Neuronal stem cell (in vitro differentiated cells): ENCODE measurements at regions not wholly inside any gene's neighbourhood (a gene's known extent, or its start where the extent isn't known, plus 50 kb on each side); places are given as distances from the start of the nearest gene placed in this dataset.

Experiments used
- DNase-seq: peaks from one replicate; pipeline ENCODE4 v3.0.0-alpha.2; 2013; ENCODE audit warnings: low spot score
- H2AFZ ChIP-seq: one replicate; pipeline ENCODE4 v1.6.1; 2013; ENCODE audit warnings: mild to moderate bottlenecking, low read length, inconsistent platforms
- H2AK5ac ChIP-seq: 2 replicates; pipeline ENCODE4 v1.6.1; 2013; ENCODE audit warnings: low read depth, mild to moderate bottlenecking, inconsistent platforms, low read length, moderate library complexity, mixed read lengths
- H2BK120ac ChIP-seq: 2 replicates; pipeline ENCODE4 v1.6.1; 2013; ENCODE audit warnings: low read depth, mild to moderate bottlenecking, inconsistent platforms, low read length, moderate library complexity, mixed read lengths
- H2BK12ac ChIP-seq: one replicate; pipeline ENCODE4 v1.6.1; 2013; ENCODE audit warnings: low read length, inconsistent platforms
- H2BK15ac ChIP-seq: 2 replicates; pipeline ENCODE4 v1.6.1; 2013; ENCODE audit warnings: mild to moderate bottlenecking, low read length, inconsistent platforms, mixed read lengths
- H2BK5ac ChIP-seq: one replicate; pipeline ENCODE4 v1.6.1; 2013; ENCODE audit warnings: inconsistent platforms, mild to moderate bottlenecking, low read length, moderate library complexity
- H3K14ac ChIP-seq: one replicate; pipeline ENCODE4 v1.6.1; 2013; ENCODE audit warnings: low read length, inconsistent platforms
- H3K18ac ChIP-seq: 2 replicates; pipeline ENCODE4 v1.6.1; 2013; ENCODE audit warnings: low read length, inconsistent platforms
- H3K23ac ChIP-seq: 2 replicates; pipeline ENCODE4 v1.6.1; 2013; ENCODE audit warnings: low read depth, mild to moderate bottlenecking, mixed read lengths, low read length, inconsistent platforms; ENCODE audit not compliant: poor library complexity
- H3K27ac ChIP-seq: replicated peaks from 3 replicates; pipeline ENCODE4 v1.5.1; 2013; ENCODE audit warnings: low read length, inconsistent platforms
- H3K27me3 ChIP-seq, 3 experiments: 2 replicates each; pipeline ENCODE4 v1.6.1; 2013; ENCODE audit warnings: low read length in 3 of 3, mild to moderate bottlenecking in 2 of 3, inconsistent platforms in 1 of 3, low read depth in 1 of 3, mixed read lengths in 1 of 3, moderate library complexity in 1 of 3; ENCODE audit not compliant: control insufficient read depth in 3 of 3, insufficient read depth in 3 of 3
- H3K36me3 ChIP-seq, 2 donors: replicated peaks in 1 of 2; 2 replicates each; pipeline ENCODE4 v1.6.1; 2013; ENCODE audit warnings: low read length in 2 of 2; ENCODE audit not compliant: control insufficient read depth in 2 of 2, insufficient read depth in 2 of 2
- H3K4ac ChIP-seq: 2 replicates; pipeline ENCODE4 v1.6.1; 2013; ENCODE audit warnings: inconsistent platforms, mild to moderate bottlenecking, low read length, moderate library complexity
- H3K4me1 ChIP-seq, 2 donors: 1 replicate in 1 of 2; 2 replicates in 1 of 2; pipeline ENCODE4 v1.6.1; 2013; ENCODE audit warnings: low read length in 2 of 2, low read depth in 1 of 2; ENCODE audit not compliant: control insufficient read depth in 2 of 2, insufficient read depth in 1 of 2
- H3K4me2 ChIP-seq: one replicate; pipeline ENCODE4 v1.6.1; 2013; ENCODE audit warnings: mild to moderate bottlenecking, low read length, inconsistent platforms; ENCODE audit not compliant: insufficient read depth, poor library complexity, severe bottlenecking
- H3K4me3 ChIP-seq, 2 donors: 2 replicates each; pipeline ENCODE4 v1.5.1; 2013; ENCODE audit warnings: low read length in 2 of 2, mild to moderate bottlenecking in 2 of 2, inconsistent platforms in 1 of 2, moderate library complexity in 1 of 2
- H3K79me1 ChIP-seq: one replicate; pipeline ENCODE4 v1.6.1; 2013; ENCODE audit warnings: low read depth, mild to moderate bottlenecking, inconsistent platforms, low read length, moderate library complexity
- H3K9ac ChIP-seq: one replicate; pipeline ENCODE4 v1.6.1; 2013; ENCODE audit warnings: mild to moderate bottlenecking, low read depth, low read length, inconsistent platforms; ENCODE audit not compliant: poor library complexity
- H3K9me3 ChIP-seq, 2 donors: replicated peaks in 1 of 2; 2 replicates each; pipeline versions ENCODE3 to v1.6.1; 2013; ENCODE audit warnings: low read length in 2 of 2, mild to moderate bottlenecking in 2 of 2, inconsistent platforms in 1 of 2, low read depth in 1 of 2, mixed read lengths in 1 of 2, moderate library complexity in 1 of 2; ENCODE audit not compliant: control insufficient read depth in 2 of 2, insufficient read depth in 1 of 2
- H4K8ac ChIP-seq: one replicate; pipeline ENCODE4 v1.6.1; 2013; ENCODE audit warnings: low read depth, mild to moderate bottlenecking, inconsistent platforms, low read length, moderate library complexity
- H4K91ac ChIP-seq: one replicate; pipeline ENCODE4 v1.6.1; 2013; ENCODE audit warnings: low read length, low read depth, mild to moderate bottlenecking, inconsistent platforms; ENCODE audit not compliant: poor library complexity
- WGBS, 2 donors: extraction: QIAGEN DNeasy Blood & Tissue Kit; methylation state at CpG; one replicate each; pipeline ENCODE4 v1.1.7; 2013; ENCODE audit warnings: missing lambda C conversion rate in 2 of 2, mixed read lengths in 1 of 2; ENCODE audit not compliant: insufficient read length in 2 of 2, insufficient replicate concordance in 1 of 2; ENCODE audit errors: extremely low coverage in 2 of 2; 5-methylcytosine and 5-hydroxymethylcytosine counted together

DNA sequence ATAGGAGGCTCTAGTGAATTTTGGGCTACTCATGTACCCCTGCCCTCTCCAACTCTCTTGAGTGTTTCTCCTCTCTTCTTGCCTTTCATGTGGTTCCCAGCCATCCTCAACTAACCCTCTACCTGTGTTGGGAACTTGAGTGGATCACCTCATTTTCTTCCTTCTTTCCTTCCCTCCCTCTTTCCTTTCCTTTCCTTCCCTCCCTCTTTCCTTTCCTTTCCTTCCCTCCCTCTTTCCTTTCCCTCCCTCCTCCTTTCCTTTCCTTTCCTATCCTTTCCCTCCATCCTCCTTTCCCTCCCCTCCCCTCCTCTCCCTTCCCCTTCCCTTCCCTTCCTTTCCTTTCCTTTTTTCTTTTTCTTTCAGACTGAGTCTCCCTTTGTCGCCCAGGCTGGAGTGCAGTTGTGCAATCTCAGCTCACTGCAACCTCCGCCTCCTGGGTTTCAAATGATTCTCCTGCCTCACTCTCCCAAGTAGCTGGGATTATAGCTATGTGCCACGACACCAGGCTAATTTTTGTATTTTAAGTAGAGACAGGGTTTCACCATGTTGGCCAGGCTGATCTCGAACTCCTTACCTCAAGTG is 63.8 kb downstream of the BTBD3 start:
- Histone ChIP-seq H3K79me1 (no peaks in the 10 kb centered on the region), H3K4me2 (no peak overlapping the region), H3K4ac (no peak overlapping the region), H3K4me1 (peaks cover 0 to 5% of the 10 kb centered on the region in 2 donors), H3K14ac (no peak overlapping the region), H3K18ac (no peak overlapping the region), H2BK15ac (no peak overlapping the region), H3K4me3 (no peak overlapping the region), H3K36me3 (no peaks in the 10 kb centered on the region), H2BK5ac (no peak overlapping the region), H2BK120ac (no peak overlapping the region), H4K91ac (no peak overlapping the region), H3K9me3 (no peaks in the 10 kb centered on the region), H4K8ac (no peak overlapping the region), H2AK5ac (no peak overlapping the region), H3K27me3 (no peaks in the 10 kb centered on the region), H2AFZ (no peak overlapping the region), H2BK12ac (no peak overlapping the region), H3K23ac (no peak overlapping the region), H3K27ac (no peak overlapping the region), H3K9ac (no peak overlapping the region)
- DNase-seq = no peak
- no CpG with 5 or more reads among the region's 4 CpGs for WGBS, 2 donors

DNA sequence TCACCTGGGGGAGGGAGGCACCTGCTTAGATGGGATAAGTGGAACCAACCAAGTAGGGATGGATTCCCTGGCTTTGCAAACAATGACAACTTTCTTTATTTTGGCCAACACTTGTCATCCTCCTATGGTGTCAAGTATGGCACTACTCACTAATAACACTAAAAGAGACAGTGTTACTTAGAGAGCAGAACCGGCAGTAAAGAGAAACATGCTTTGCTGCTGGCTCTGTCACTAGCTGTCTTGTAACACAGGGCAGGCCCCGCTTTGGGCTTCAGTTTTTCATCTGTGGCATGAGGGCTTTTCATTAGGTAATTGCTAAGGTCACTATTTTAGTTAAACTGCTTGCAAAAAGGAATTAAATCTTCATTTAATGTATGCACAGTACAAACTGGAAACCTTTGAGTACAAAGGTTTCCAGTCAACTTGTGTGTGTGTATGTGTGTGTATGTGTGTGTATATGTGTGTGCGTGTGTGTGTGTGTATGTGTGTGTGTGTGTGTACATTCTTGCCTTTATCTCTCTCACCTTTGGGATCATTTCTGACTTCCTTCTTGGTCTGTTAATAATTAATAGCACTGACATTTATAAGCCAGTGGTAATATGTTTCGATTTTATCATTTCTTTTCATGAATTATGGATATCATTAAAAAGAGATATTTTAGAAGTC is 64.7 kb downstream of the BTBD3 start:
- Histone ChIP-seq H2AK5ac (no peak overlapping the region), H3K14ac (no peak overlapping the region), H3K36me3 (no peaks in the 10 kb centered on the region), H4K91ac (no peak overlapping the region), H3K27me3 (no peaks in the 10 kb centered on the region), H3K18ac (no peak overlapping the region), H3K79me1 (no peaks in the 10 kb centered on the region), H3K9me3 (no peaks in the 10 kb centered on the region), H4K8ac (no peak overlapping the region), H2BK120ac (no peak overlapping the region), H3K4me2 (no peak overlapping the region), H2AFZ (no peak overlapping the region), H3K4ac (no peak overlapping the region), H2BK12ac (no peak overlapping the region), H3K4me3 (no peak overlapping the region), H3K9ac (no peak overlapping the region), H3K27ac (no peak overlapping the region), H2BK5ac (no peak overlapping the region), H2BK15ac (no peak overlapping the region), H3K4me1 (peaks cover 0 to 5% of the 10 kb centered on the region in 2 donors), H3K23ac (no peak overlapping the region)
- no CpG with 5 or more reads among the region's 4 CpGs for WGBS, 2 donors
- no peak for DNase-seq

- H2BK120ac ChIP-seq = no peak overlapping the region
- H3K9ac ChIP-seq = no peak overlapping the region
- no peak overlapping the region for H2BK12ac ChIP-seq
- no peak overlapping the region for H3K4me3 ChIP-seq
- H2AK5ac ChIP-seq = no peak overlapping the region
- H3K4me1 ChIP-seq = peaks cover 0 to 5% of the 10 kb centered on the region in 2 donors
- H3K27me3 ChIP-seq = no peaks in the 10 kb centered on the region
- no peak overlapping the region for H3K4ac ChIP-seq
- H4K8ac ChIP-seq = no peak overlapping the region
- H3K9me3 ChIP-seq = no peaks in the 10 kb centered on the region
- no peak overlapping the region for H2BK5ac ChIP-seq
- DNase-seq = no peak
- WGBS, 2 donors = no CpG with 5 or more reads among the region's 8 CpGs
- no peaks in the 10 kb centered on the region for H3K79me1 ChIP-seq
- H3K14ac ChIP-seq = no peak overlapping the region
- H2AFZ ChIP-seq = no peak overlapping the region
- H3K23ac ChIP-seq = no peak overlapping the region
- no peak overlapping the region for H3K27ac ChIP-seq
- no peak overlapping the region for H3K4me2 ChIP-seq
- no peak overlapping the region for H2BK15ac ChIP-seq
- no peak overlapping the region for H4K91ac ChIP-seq
- no peaks in the 10 kb centered on the region for H3K36me3 ChIP-seq
- no peak overlapping the region for H3K18ac ChIP-seq
Measured at GRCh38 chr20:11982955-11983470, 65.3 kb downstream of the BTBD3 start.

GRCh38 chr20:11986954-11987353 is 69.3 kb downstream of the BTBD3 start:
- H3K27me3 ChIP-seq = no peaks in the 10 kb centered on the region
- no peak overlapping the region for H3K4me3 ChIP-seq
- H4K91ac ChIP-seq = no peak overlapping the region
- no peaks in the 10 kb centered on the region for H3K9me3 ChIP-seq
- H3K4me1 ChIP-seq = no peaks in the 10 kb centered on the region
- no peak overlapping the region for H3K18ac ChIP-seq
- no peaks in the 10 kb centered on the region for H3K36me3 ChIP-seq
- H2BK120ac ChIP-seq = no peak overlapping the region
- no peak overlapping the region for H2AFZ ChIP-seq
- H2BK15ac ChIP-seq = no peak overlapping the region
- no peak overlapping the region for H3K9ac ChIP-seq
- no peak overlapping the region for H3K4ac ChIP-seq
- no peak overlapping the region for H2BK5ac ChIP-seq
- H3K23ac ChIP-seq = no peak overlapping the region
- no peak overlapping the region for H2AK5ac ChIP-seq
- H3K79me1 ChIP-seq = no peaks in the 10 kb centered on the region
- no peak overlapping the region for H4K8ac ChIP-seq
- H3K14ac ChIP-seq = no peak overlapping the region
- H3K27ac ChIP-seq = no peak overlapping the region
- H2BK12ac ChIP-seq = no peak overlapping the region
- no peak for DNase-seq
- no peak overlapping the region for H3K4me2 ChIP-seq
